ENCODE measurements at regions not wholly inside any gene's neighbourhood (a gene's known extent, or its start where the extent isn't known, plus 50 kb on each side); places are given as distances from the start of the nearest gene placed in this dataset.
"Not testable (repeated sequence)": the region's sequence is repeated elsewhere in the genome, so short reads cannot be mapped to it uniquely, and the experiment has no call there.

DNA sequence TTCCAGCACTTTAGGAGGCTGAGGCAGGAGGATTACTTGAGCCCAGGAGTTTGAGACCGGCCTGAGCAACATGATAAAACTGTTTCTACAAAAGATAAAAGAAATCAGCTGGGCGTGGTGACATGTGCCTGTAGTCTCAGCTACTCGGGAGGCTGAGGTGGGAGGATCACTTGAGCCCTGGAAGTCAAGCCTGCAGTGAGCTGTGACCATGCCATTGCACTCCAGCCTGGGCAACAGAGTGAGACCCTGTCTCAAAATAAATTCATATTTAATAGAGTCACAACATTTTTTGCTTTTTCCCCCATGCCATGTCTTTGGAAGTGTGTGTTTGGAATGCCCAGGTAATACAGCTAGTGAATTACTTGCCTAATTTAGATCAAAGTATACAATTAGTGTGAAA lies 349.6 kb downstream of the PRL start:
- not testable (repeated sequence) for TF ChIP-seq POLR2A (IDR thresholded peaks at IDR 0.05)
- TF ChIP-seq, protein P1, sequence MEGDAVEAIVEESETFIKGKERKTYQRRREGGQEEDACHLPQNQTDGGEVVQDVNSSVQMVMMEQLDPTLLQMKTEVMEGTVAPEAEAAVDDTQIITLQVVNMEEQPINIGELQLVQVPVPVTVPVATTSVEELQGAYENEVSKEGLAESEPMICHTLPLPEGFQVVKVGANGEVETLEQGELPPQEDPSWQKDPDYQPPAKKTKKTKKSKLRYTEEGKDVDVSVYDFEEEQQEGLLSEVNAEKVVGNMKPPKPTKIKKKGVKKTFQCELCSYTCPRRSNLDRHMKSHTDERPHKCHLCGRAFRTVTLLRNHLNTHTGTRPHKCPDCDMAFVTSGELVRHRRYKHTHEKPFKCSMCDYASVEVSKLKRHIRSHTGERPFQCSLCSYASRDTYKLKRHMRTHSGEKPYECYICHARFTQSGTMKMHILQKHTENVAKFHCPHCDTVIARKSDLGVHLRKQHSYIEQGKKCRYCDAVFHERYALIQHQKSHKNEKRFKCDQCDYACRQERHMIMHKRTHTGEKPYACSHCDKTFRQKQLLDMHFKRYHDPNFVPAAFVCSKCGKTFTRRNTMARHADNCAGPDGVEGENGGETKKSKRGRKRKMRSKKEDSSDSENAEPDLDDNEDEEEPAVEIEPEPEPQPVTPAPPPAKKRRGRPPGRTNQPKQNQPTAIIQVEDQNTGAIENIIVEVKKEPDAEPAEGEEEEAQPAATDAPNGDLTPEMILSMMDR (IDR thresholded peaks at IDR 0.05): not testable (repeated sequence)
